ENCODE measurements at regions not wholly inside any gene's neighbourhood (a gene's known extent, or its start where the extent isn't known, plus 50 kb on each side); places are given as distances from the start of the nearest gene placed in this dataset.

GRCh38 chr12:127294651-127295210 is 972.2 kb upstream of the TMEM132C start:
- TF ChIP-seq CTCF (IDR thresholded peaks at IDR 0.05) (no peak), POLR2A (IDR thresholded peaks at IDR 0.05) (no peak)
